ENCODE measurements at regions not wholly inside any gene's neighbourhood (a gene's known extent, or its start where the extent isn't known, plus 50 kb on each side); places are given as distances from the start of the nearest gene placed in this dataset.
A peak's percentile ranks its signal among the peaks of the same experiment; 100 is the strongest.
"Not testable (repeated sequence)": the region's sequence is repeated elsewhere in the genome, so short reads cannot be mapped to it uniquely, and the experiment has no call there.

GRCh38 chr4:144799486-144799885 lies 153.5 kb downstream of the HHIP start:
- DNase-seq: no peak

GRCh38 chr4:144801731-144802130 lies 155.8 kb downstream of the HHIP start:
- no peak for DNase-seq

GRCh38 chr4:144808034-144808433 lies 162.1 kb downstream of the HHIP start:
- DNase-seq: no peak

GRCh38 chr4:144809056-144809640 lies 163.2 kb downstream of the HHIP start:
- no peak for DNase-seq

- DNase-seq: no peak
Measured at GRCh38 chr4:144816668-144817067, 170.7 kb downstream of the HHIP start.

- DNase-seq: no peak
Measured at GRCh38 chr4:144817081-144817480, 171.1 kb downstream of the HHIP start.

- no peak for DNase-seq
Measured at GRCh38 chr4:144818136-144818535, 172.2 kb downstream of the HHIP start.

GRCh38 chr4:144819591-144819990 lies 173.6 kb downstream of the HHIP start:
- DNase-seq: no peak

GRCh38 chr4:144820011-144820727 lies 174.2 kb downstream of the HHIP start:
- DNase-seq: no peak

GRCh38 chr4:144820728-144821085 lies 174.8 kb downstream of the HHIP start:
- no peak for DNase-seq

GRCh38 chr4:144831971-144832370 lies 186.0 kb downstream of the HHIP start:
- DNase-seq: no peak

- no peak for DNase-seq
Measured at GRCh38 chr4:144845411-144845810, 199.5 kb downstream of the HHIP start.

GRCh38 chr4:144851948-144852347 lies 206.0 kb downstream of the HHIP start:
- DNase-seq: peak; percentile 59 to 76

- no peak for DNase-seq
Measured at GRCh38 chr4:144861471-144861870, 215.5 kb downstream of the HHIP start.

GRCh38 chr4:144862210-144862609 lies 216.3 kb downstream of the HHIP start:
- no peak for DNase-seq

GRCh38 chr4:144864891-144865290 lies 218.9 kb downstream of the HHIP start:
- DNase-seq: not testable (repeated sequence)

- no peak for DNase-seq
Measured at GRCh38 chr4:144868309-144868708, 222.4 kb downstream of the HHIP start.

GRCh38 chr4:144872508-144873225 lies 225.3 kb downstream of the ANAPC10 start:
- DNase-seq: no peak

GRCh38 chr4:144873226-144873990 lies 224.6 kb downstream of the ANAPC10 start:
- DNase-seq: no peak

GRCh38 chr4:144894573-144894972 lies 203.4 kb downstream of the ANAPC10 start:
- no peak for DNase-seq

GRCh38 chr4:144899393-144899792 lies 198.6 kb downstream of the ANAPC10 start:
- DNase-seq: no peak

GRCh38 chr4:144901141-144901540 lies 196.9 kb downstream of the ANAPC10 start:
- no peak for DNase-seq

GRCh38 chr4:144902614-144903013 lies 195.4 kb downstream of the ANAPC10 start:
- DNase-seq: no peak

All from NCI-H526 (cell line).